ENCODE measurements at regions not wholly inside any gene's neighbourhood (a gene's known extent, or its start where the extent isn't known, plus 50 kb on each side); places are given as distances from the start of the nearest gene placed in this dataset.

DNA sequence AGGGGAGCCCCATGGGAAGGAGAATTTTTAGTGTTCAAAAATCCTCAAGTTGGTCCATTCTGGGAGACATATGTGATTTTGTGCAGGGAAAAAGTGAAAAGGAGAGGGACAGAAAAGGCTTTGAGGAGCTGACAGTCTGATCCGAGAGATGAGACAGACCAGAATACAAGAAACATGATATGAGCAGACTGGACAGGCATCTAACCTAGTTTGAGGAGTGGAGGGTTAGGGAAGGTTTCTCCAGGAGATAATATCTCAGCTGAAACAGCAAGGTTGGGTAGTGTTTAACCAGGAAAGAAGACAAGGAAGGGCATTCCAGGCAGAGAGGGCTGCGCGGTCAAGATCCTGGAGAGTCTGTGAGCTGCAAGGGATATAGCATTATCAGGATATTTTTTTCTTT lies 101.4 kb upstream of the NCAM1 start:
- TF ChIP-seq, protein P1, sequence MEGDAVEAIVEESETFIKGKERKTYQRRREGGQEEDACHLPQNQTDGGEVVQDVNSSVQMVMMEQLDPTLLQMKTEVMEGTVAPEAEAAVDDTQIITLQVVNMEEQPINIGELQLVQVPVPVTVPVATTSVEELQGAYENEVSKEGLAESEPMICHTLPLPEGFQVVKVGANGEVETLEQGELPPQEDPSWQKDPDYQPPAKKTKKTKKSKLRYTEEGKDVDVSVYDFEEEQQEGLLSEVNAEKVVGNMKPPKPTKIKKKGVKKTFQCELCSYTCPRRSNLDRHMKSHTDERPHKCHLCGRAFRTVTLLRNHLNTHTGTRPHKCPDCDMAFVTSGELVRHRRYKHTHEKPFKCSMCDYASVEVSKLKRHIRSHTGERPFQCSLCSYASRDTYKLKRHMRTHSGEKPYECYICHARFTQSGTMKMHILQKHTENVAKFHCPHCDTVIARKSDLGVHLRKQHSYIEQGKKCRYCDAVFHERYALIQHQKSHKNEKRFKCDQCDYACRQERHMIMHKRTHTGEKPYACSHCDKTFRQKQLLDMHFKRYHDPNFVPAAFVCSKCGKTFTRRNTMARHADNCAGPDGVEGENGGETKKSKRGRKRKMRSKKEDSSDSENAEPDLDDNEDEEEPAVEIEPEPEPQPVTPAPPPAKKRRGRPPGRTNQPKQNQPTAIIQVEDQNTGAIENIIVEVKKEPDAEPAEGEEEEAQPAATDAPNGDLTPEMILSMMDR (IDR thresholded peaks at IDR 0.05): no peak
- DNase-seq (no peak), ATAC-seq (ENCODE audit: poor library complexity) (no peak)
- CTCF ChIA-PET: no interaction called here
- no peaks in the 10 kb centered on the region for H3K36me3 Mint-ChIP-seq (ENCODE audit: low read depth)
- H3K36me3 ChIP-seq (ENCODE audit: insufficient read depth, low read length): no peaks in the 10 kb centered on the region
- no peaks in the 10 kb centered on the region for H3K4me1 Mint-ChIP-seq (ENCODE audit: low read depth)
- POLR2A ChIA-PET: no interaction called here
- H3K4me3 ChIP-seq (ENCODE audit: low read length): no peak overlapping the region
- H3K4me1 ChIP-seq (ENCODE audit: insufficient read depth, low read length): no peaks in the 10 kb centered on the region
- H3K27ac ChIP-seq (ENCODE audit: low read depth in 1 of 2, low read length in 2 of 2): no peak overlapping the region
- peaks cover 5% of the 10 kb centered on the region for H3K9me3 Mint-ChIP-seq
- no peak overlapping the region for H3K4me3 Mint-ChIP-seq
- H3K27ac Mint-ChIP-seq: no peak overlapping the region
- intact Hi-C loops (cut with DNase I, micrococcal nuclease): no loop called here
- H3K27me3 ChIP-seq (ENCODE audit: control insufficient read depth in 1 of 2, insufficient read depth in 2 of 2, low read length in 2 of 2): no peaks in the 10 kb centered on the region
- H3K9me3 ChIP-seq (ENCODE audit: control insufficient read depth in 1 of 2, insufficient read depth in 1 of 2, low read length in 2 of 2): peaks cover 0 to 9% of the 10 kb centered on the region in 2 experiments
- H3K27me3 Mint-ChIP-seq: peaks cover 4% of the 10 kb centered on the region

DNA sequence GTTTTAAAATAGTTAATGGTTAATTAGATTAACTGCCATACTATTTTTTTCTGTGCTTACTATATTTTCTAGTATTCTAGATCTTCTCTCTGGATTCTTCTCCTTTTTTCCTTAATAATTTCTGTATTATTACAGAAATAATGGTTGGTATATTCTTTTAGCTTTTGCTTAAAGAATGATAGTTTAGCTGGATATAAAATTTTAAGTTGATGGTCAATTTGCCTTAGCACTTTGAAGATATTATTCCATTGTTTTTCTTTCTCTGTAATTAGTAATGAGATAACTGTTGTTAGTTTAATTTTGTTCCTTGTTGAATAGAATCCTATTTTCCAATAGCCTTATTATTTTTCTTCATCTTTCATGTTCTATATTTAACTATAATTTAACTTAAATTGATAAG lies 99.9 kb upstream of the NCAM1 start:
- H3K4me1 Mint-ChIP-seq (ENCODE audit: low read depth): no peaks in the 10 kb centered on the region
- H3K27me3 ChIP-seq (ENCODE audit: control insufficient read depth in 1 of 2, insufficient read depth in 2 of 2, low read length in 2 of 2): no peaks in the 10 kb centered on the region
- intact Hi-C loops (cut with DNase I, micrococcal nuclease): no loop called here
- no peak overlapping the region for H3K27ac Mint-ChIP-seq
- H3K36me3 ChIP-seq (ENCODE audit: insufficient read depth, low read length): no peaks in the 10 kb centered on the region
- no peak overlapping the region for H3K4me3 ChIP-seq (ENCODE audit: low read length)
- no peaks in the 10 kb centered on the region for H3K4me1 ChIP-seq (ENCODE audit: insufficient read depth, low read length)
- H3K9me3 Mint-ChIP-seq: peaks cover 5% of the 10 kb centered on the region
- ChIA-PET CTCF (no interaction called here), POLR2A (no interaction called here)
- no peak overlapping the region for H3K27ac ChIP-seq (ENCODE audit: low read depth in 1 of 2, low read length in 2 of 2)
- peaks cover 4% of the 10 kb centered on the region for H3K27me3 Mint-ChIP-seq
- TF ChIP-seq, protein P1 (IDR thresholded peaks at IDR 0.05): no peak
- H3K4me3 Mint-ChIP-seq: no peak overlapping the region
- no peaks in the 10 kb centered on the region for H3K36me3 Mint-ChIP-seq (ENCODE audit: low read depth)
- H3K9me3 ChIP-seq (ENCODE audit: control insufficient read depth in 1 of 2, insufficient read depth in 1 of 2, low read length in 2 of 2): peaks cover 0 to 9% of the 10 kb centered on the region in 2 experiments
- ATAC-seq (ENCODE audit: poor library complexity) (no peak), DNase-seq (no peak)

DNA sequence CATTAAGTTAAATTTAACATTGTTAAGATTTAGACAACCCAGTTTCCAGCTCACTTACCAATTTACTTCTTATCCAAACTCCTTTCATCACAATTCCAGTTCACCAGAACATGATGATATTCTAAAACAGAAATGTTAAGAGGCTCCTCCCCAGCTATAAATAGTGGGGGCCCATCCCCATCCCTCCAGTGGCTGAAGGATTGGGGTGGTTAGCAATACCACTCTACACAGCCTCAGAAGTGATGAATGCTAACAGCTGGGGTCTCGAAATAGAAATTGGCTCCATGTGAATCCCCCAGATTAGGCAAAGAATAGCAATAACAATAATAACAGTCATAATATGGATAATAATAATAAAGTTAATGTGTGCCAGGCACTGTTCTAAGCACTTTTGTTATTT lies 97.9 kb upstream of the NCAM1 start:
- Mint-ChIP-seq H3K36me3 (ENCODE audit: low read depth) (no peaks in the 10 kb centered on the region), H3K4me3 (no peak overlapping the region), H3K27me3 (peaks cover 4% of the 10 kb centered on the region), H3K4me1 (ENCODE audit: low read depth) (no peaks in the 10 kb centered on the region), H3K27ac (no peak overlapping the region), H3K9me3 (peaks cover 5% of the 10 kb centered on the region)
- no peaks in the 10 kb centered on the region for H3K36me3 ChIP-seq (ENCODE audit: insufficient read depth, low read length)
- TF ChIP-seq, protein P1 (IDR thresholded peaks at IDR 0.05): no peak
- no peak overlapping the region for H3K4me3 ChIP-seq (ENCODE audit: low read length)
- no peaks in the 10 kb centered on the region for H3K4me1 ChIP-seq (ENCODE audit: insufficient read depth, low read length)
- ChIA-PET CTCF (no interaction called here), POLR2A (no interaction called here)
- no peak for DNase-seq
- intact Hi-C loops (cut with DNase I, micrococcal nuclease): no loop called here
- no peak for ATAC-seq (ENCODE audit: poor library complexity)
- H3K9me3 ChIP-seq (ENCODE audit: control insufficient read depth in 1 of 2, insufficient read depth in 1 of 2, low read length in 2 of 2): peaks cover 0 to 9% of the 10 kb centered on the region in 2 experiments
- H3K27me3 ChIP-seq (ENCODE audit: control insufficient read depth in 1 of 2, insufficient read depth in 2 of 2, low read length in 2 of 2): no peaks in the 10 kb centered on the region
- no peak overlapping the region for H3K27ac ChIP-seq (ENCODE audit: low read depth in 1 of 2, low read length in 2 of 2)

Data from CD4-positive, alpha-beta T cell (primary cell).